H1 (cell line): ENCODE measurements at regions not wholly inside any gene's neighbourhood (a gene's known extent, or its start where the extent isn't known, plus 50 kb on each side); places are given as distances from the start of the nearest gene placed in this dataset.

Experiments used
- CTCF ChIA-PET: fragments of 300-600 bp; sonication (Branson Sonifier 250); formaldehyde crosslinking; loops from one replicate; lab custom pipeline; 2021; ENCODE audit not compliant: partially characterized antibody; lab: Charles Lee
- POLR2A ChIA-PET: fragments of 300-600 bp; sonication (Branson Sonifier 250); formaldehyde crosslinking; loops from one replicate; lab custom pipeline; 2021; ENCODE audit warnings: inconsistent platforms; ENCODE audit not compliant: partially characterized antibody; lab: Charles Lee
- DNase-seq, 2 experiments: peaks; one replicate each; pipeline versions ENCODE4 v3.0.0 to v3.0.0-alpha.2; 2010 to 2022; ENCODE audit warnings: low spot score in 2 of 2, low read depth in 1 of 2, mixed read lengths in 1 of 2
- FAIRE-seq: peaks from 2 replicates; lab custom pipeline; 2011; peaks lifted over from hg19 to GRCh38; lab: Jason Lieb, UNC
- H2AFZ ChIP-seq: 2 replicates; pipeline ENCODE4 v1.8.1; 2012; ENCODE audit warnings: low read length, inconsistent platforms
- H2AK5ac ChIP-seq: 2 replicates; pipeline ENCODE4 v1.6.1; 2013; ENCODE audit warnings: low read depth, low read length
- H2BK120ac ChIP-seq: replicated peaks from 2 replicates; pipeline ENCODE3; 2013; ENCODE audit warnings: low read depth, low read length, inconsistent platforms
- H2BK12ac ChIP-seq: 2 replicates; pipeline ENCODE4 v1.6.1; 2013; ENCODE audit warnings: low read depth, low read length
- H2BK15ac ChIP-seq: 2 replicates; pipeline ENCODE4 v1.6.1; 2013; ENCODE audit warnings: low read length
- H2BK20ac ChIP-seq: 2 replicates; pipeline ENCODE4 v1.6.1; 2013; ENCODE audit warnings: low read length
- H2BK5ac ChIP-seq: 2 replicates; pipeline ENCODE4 v1.6.1; 2013; ENCODE audit warnings: low read depth, low read length
- H3K14ac ChIP-seq: 2 replicates; pipeline ENCODE4 v1.6.1; 2013; ENCODE audit warnings: inconsistent platforms; ENCODE audit not compliant: insufficient read length
- H3K18ac ChIP-seq: 2 replicates; pipeline ENCODE4 v1.6.1; 2013; ENCODE audit warnings: low read length; ENCODE audit errors: extremely low read depth
- H3K23ac ChIP-seq: 2 replicates; pipeline ENCODE4 v1.6.1; 2013; ENCODE audit warnings: inconsistent platforms; ENCODE audit not compliant: insufficient read length
- H3K23me2 ChIP-seq: 2 replicates; pipeline ENCODE4 v1.6.1; 2013; ENCODE audit warnings: low read depth, low read length
- H3K27ac ChIP-seq: 2 replicates; pipeline ENCODE4 v1.6.1; 2011; ENCODE audit warnings: low read depth, low read length, inconsistent platforms
- H3K27me3 ChIP-seq, 4 experiments: replicated peaks in 1 of 4; 1 replicate in 1 of 4; 2 replicates in 3 of 4; pipeline versions ENCODE4 v1.6.1 to v1.8.1; 2011 to 2013; ENCODE audit warnings: low read length in 3 of 4, mild to moderate bottlenecking in 3 of 4, inconsistent platforms in 2 of 4, mixed read lengths in 2 of 4, moderate library complexity in 1 of 4; ENCODE audit not compliant: control insufficient read depth in 3 of 4, insufficient read depth in 3 of 4; ENCODE audit errors: extremely low read depth in 1 of 4
- H3K36me3 ChIP-seq, 4 experiments: 2 replicates each; pipeline versions ENCODE4 v1.6.1 to v1.8.1; 2011 to 2013; ENCODE audit warnings: mild to moderate bottlenecking in 4 of 4, low read length in 3 of 4, moderate library complexity in 2 of 4, control low read depth in 1 of 4, inconsistent platforms in 1 of 4; ENCODE audit not compliant: insufficient read depth in 4 of 4, control insufficient read depth in 2 of 4
- H3K4ac ChIP-seq: replicated peaks from 2 replicates; pipeline ENCODE3; 2013; ENCODE audit warnings: low read length, low read depth, mixed read lengths, inconsistent platforms; ENCODE audit not compliant: insufficient read length
- H3K4me1 ChIP-seq, 4 experiments: replicated peaks in 1 of 4; 1 replicate in 1 of 4; 2 replicates in 3 of 4; pipeline versions ENCODE4 v1.6.1 to v1.8.1; 2011 to 2013; ENCODE audit warnings: low read length in 3 of 4, inconsistent platforms in 2 of 4, mixed read lengths in 1 of 4; ENCODE audit not compliant: insufficient read depth in 4 of 4, control insufficient read depth in 3 of 4
- H3K4me2 ChIP-seq, 2 experiments: 2 replicates each; pipeline versions ENCODE4 v1.6.1 to v1.8.1; 2011 to 2013; ENCODE audit warnings: low read depth in 2 of 2, low read length in 2 of 2, control low read depth in 1 of 2, inconsistent platforms in 1 of 2, mild to moderate bottlenecking in 1 of 2; ENCODE audit not compliant: insufficient read depth in 1 of 2
- H3K4me3 ChIP-seq, 4 experiments: fragments of 200-600, 300-600 bp in 1 of 4; sonication (generic), shearing (Covaris generic), sonication (Bioruptor Twin) in 1 of 4; 2 replicates each; pipeline versions ENCODE4 v1.5.1 to v1.8.1; 2011 to 2016; ENCODE audit warnings: low read length in 4 of 4, low read depth in 3 of 4, control low read depth in 2 of 4, inconsistent platforms in 2 of 4, mild to moderate bottlenecking in 2 of 4, mixed read lengths in 1 of 4, moderate library complexity in 1 of 4; ENCODE audit not compliant: insufficient read depth in 2 of 4; ENCODE audit errors: extremely low read depth in 1 of 4
- H3K56ac ChIP-seq: replicated peaks from 2 replicates; pipeline ENCODE3; 2013; ENCODE audit warnings: low read depth, mild to moderate bottlenecking, mixed read lengths, low read length, inconsistent platforms; ENCODE audit not compliant: insufficient read length
- H3K79me1 ChIP-seq: 2 replicates; pipeline ENCODE4 v1.6.1; 2013; ENCODE audit warnings: low read depth, low read length, control low read depth
- H3K79me2 ChIP-seq, 2 experiments: 2 replicates each; pipeline versions ENCODE4 v1.6.1 to v1.8.1; 2012 to 2013; ENCODE audit warnings: low read length in 2 of 2, mild to moderate bottlenecking in 2 of 2, inconsistent platforms in 1 of 2; ENCODE audit not compliant: insufficient read depth in 2 of 2, control insufficient read depth in 1 of 2
- H3K9ac ChIP-seq, 4 experiments: replicated peaks in 1 of 4; 1 replicate in 1 of 4; 2 replicates in 3 of 4; pipeline versions ENCODE4 v1.6.1 to v1.8.1; 2011 to 2013; ENCODE audit warnings: low read depth in 3 of 4, low read length in 3 of 4, control low read depth in 2 of 4, mild to moderate bottlenecking in 2 of 4, moderate library complexity in 2 of 4, inconsistent platforms in 1 of 4; ENCODE audit errors: extremely low read depth in 1 of 4
- H3K9me3 ChIP-seq, 2 experiments: 2 replicates each; pipeline versions ENCODE4 v1.6.1 to v1.8.1; 2012 to 2013; ENCODE audit warnings: mild to moderate bottlenecking in 2 of 2, moderate library complexity in 2 of 2, control low read depth in 1 of 2, inconsistent platforms in 1 of 2, low read depth in 1 of 2, low read length in 1 of 2, mixed read lengths in 1 of 2; ENCODE audit not compliant: insufficient read depth in 2 of 2
- H4K20me1 ChIP-seq, 2 experiments: replicated peaks in 1 of 2; 2 replicates each; pipeline versions ENCODE3 to v1.8.1; 2011 to 2013; ENCODE audit warnings: inconsistent platforms in 2 of 2, low read length in 2 of 2, mild to moderate bottlenecking in 1 of 2; ENCODE audit not compliant: insufficient read depth in 2 of 2, control insufficient read depth in 1 of 2
- H4K5ac ChIP-seq: 2 replicates; pipeline ENCODE4 v1.6.1; 2013; ENCODE audit warnings: low read length, low read depth, mixed read lengths, inconsistent platforms; ENCODE audit not compliant: insufficient read length
- H4K8ac ChIP-seq: 2 replicates; pipeline ENCODE4 v1.8.0; 2013; ENCODE audit warnings: mild to moderate bottlenecking, moderate library complexity, low read length, inconsistent platforms; ENCODE audit not compliant: insufficient read depth; ENCODE audit errors: extremely low read depth
- H4K91ac ChIP-seq: replicated peaks from 2 replicates; pipeline ENCODE3; 2013; ENCODE audit warnings: low read length, mixed read lengths, inconsistent platforms; ENCODE audit not compliant: insufficient read length
- BRCA1 ChIP-seq: IDR thresholded peaks from 2 replicates; pipeline ENCODE4 v1.6.1; 2012; ENCODE audit warnings: low read depth, low read length, improper control_type of control experiment
- EZH2 ChIP-seq: fragments of 200-600 bp; sonication (generic); IDR thresholded peaks from 2 replicates; pipeline ENCODE4 v1.7.1; 2012; ENCODE audit warnings: low read depth, mild to moderate bottlenecking, moderate library complexity, low read length, inconsistent platforms; ENCODE audit not compliant: severe bottlenecking
- GABPA ChIP-seq: IDR thresholded peaks from 2 replicates; pipeline ENCODE4 v1.6.1; 2011; ENCODE audit warnings: mild to moderate bottlenecking, low read length, moderate library complexity, borderline replicate concordance; ENCODE audit not compliant: insufficient read depth
- HDAC6 ChIP-seq: IDR thresholded peaks from one replicate; pipeline ENCODE4 v1.7.1; 2012; ENCODE audit warnings: low read depth, mild to moderate bottlenecking, inconsistent platforms, low read length, moderate library complexity
- NRF1 ChIP-seq: IDR thresholded peaks from 2 replicates; pipeline ENCODE4 v1.6.1; 2011; ENCODE audit warnings: mild to moderate bottlenecking, low read depth, low read length, improper control_type of control experiment
- POLR2AphosphoS5 ChIP-seq: IDR thresholded peaks from 2 replicates; pipeline ENCODE4 v1.6.1; 2011; ENCODE audit warnings: low read depth, low read length
- RBBP5 ChIP-seq: IDR thresholded peaks from 2 replicates; pipeline ENCODE4 v1.7.1; 2012; ENCODE audit warnings: low read depth, mild to moderate bottlenecking, inconsistent platforms, low read length, moderate library complexity, borderline replicate concordance
- RFX5 ChIP-seq: IDR thresholded peaks from 2 replicates; pipeline ENCODE4 v1.6.1; 2011; ENCODE audit warnings: low read depth, low read length, improper control_type of control experiment, borderline replicate concordance
- SIRT6 ChIP-seq: IDR thresholded peaks from one replicate; pipeline ENCODE4 v1.7.1; 2012; ENCODE audit warnings: low read length, inconsistent platforms
- SIX5 ChIP-seq: IDR thresholded peaks from 2 replicates; pipeline ENCODE4 v1.6.1; 2011; ENCODE audit warnings: mild to moderate bottlenecking, low read depth, low read length
- TAF1 ChIP-seq: IDR thresholded peaks from 2 replicates; pipeline ENCODE4 v1.6.1; 2011; ENCODE audit warnings: mild to moderate bottlenecking, low read depth, low read length
- TBP ChIP-seq: IDR thresholded peaks from 2 replicates; pipeline ENCODE4 v1.6.1; 2011; ENCODE audit warnings: low read depth, low read length, improper control_type of control experiment
- TCF12 ChIP-seq: IDR thresholded peaks from 2 replicates; pipeline ENCODE4 v1.6.1; 2011; ENCODE audit warnings: low read depth, mild to moderate bottlenecking, low read length
- TEAD4 ChIP-seq: IDR thresholded peaks from 2 replicates; pipeline ENCODE4 v1.6.1; 2012; ENCODE audit warnings: low read depth, low read length, inconsistent platforms, mixed read lengths
- YY1 ChIP-seq: IDR thresholded peaks from 2 replicates; pipeline ENCODE4 v1.6.1; 2011; ENCODE audit warnings: low read depth, mild to moderate bottlenecking, low read length
- WGBS, 2 experiments: shearing (Covaris generic) in 1 of 2; methylation state at CpG; one replicate each; pipeline versions ENCODE4 v1.1.6 to v1.1.7; 2013 to 2015; ENCODE audit warnings: low lambda C conversion rate in 2 of 2, mixed read lengths in 2 of 2, inconsistent platforms in 1 of 2, low coverage in 1 of 2, missing lambda C conversion rate in 1 of 2; ENCODE audit not compliant: insufficient replicate concordance in 2 of 2, insufficient coverage in 1 of 2, insufficient read length in 1 of 2; ENCODE audit errors: extremely low coverage in 1 of 2, missing lambda C conversion rate in 1 of 2; 5-methylcytosine and 5-hydroxymethylcytosine counted together
- TF ChIP-seq, protein P1 (sequence below): IDR thresholded peaks from 2 replicates; pipeline ENCODE4 v1.6.1; 2011; ENCODE audit warnings: low read length, improper control_type of control experiment

DNA sequence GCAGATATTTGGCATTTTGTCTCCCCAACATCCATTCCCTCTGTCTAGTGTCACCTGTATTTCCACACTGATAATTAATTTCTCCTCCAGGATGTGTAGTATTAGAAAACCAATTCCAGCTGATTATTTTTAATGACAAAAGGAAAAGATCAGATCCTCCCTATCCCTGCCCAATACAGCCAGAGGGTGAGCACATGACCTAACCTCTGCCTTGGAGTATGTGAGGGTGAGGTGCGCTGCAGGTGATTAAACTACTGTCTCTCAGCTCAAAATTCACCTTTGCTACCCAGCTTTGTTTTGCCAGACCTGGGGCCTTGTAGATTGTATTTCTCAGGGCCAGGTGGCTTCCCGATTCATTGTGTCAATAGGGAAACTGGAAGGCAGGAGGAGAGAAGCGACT, 402.1 kb downstream of the PRELID2 start:
- CTCF ChIA-PET = interaction anchor here (0.8 to 1.0 kb wide), 3 partner anchors 11 to 195 kb away, joined by 3 read pairs; no protein-coding TSS in a partner anchor
- no peak for FAIRE-seq
- Histone ChIP-seq H2BK120ac (no peak overlapping the region), H2BK20ac (no peak overlapping the region), H3K14ac (no peak overlapping the region), H2BK5ac (no peak overlapping the region), H2AFZ (no peak overlapping the region), H3K4ac (no peak overlapping the region), H3K18ac (no peak overlapping the region), H3K23me2 (no peaks in the 10 kb centered on the region), H4K5ac (no peak overlapping the region), H3K9ac (no peak overlapping the region), H3K4me1 (no peaks in the 10 kb centered on the region; a peak in 1 of 7 replicates), H4K8ac (no peak overlapping the region), H2BK12ac (no peak overlapping the region), H3K27me3 (no peaks in the 10 kb centered on the region), H2BK15ac (no peak overlapping the region), H3K4me3 (no peak overlapping the region), H3K79me1 (no peaks in the 10 kb centered on the region), H3K27ac (no peak overlapping the region), H3K79me2 (no peaks in the 10 kb centered on the region), H3K4me2 (no peak overlapping the region), H4K91ac (no peak overlapping the region), H3K23ac (no peak overlapping the region), H4K20me1 (no peaks in the 10 kb centered on the region), H3K9me3 (no peaks in the 10 kb centered on the region), H3K36me3 (no peaks in the 10 kb centered on the region), H2AK5ac (no peak overlapping the region), H3K56ac (no peak overlapping the region)
- whole genome bisulfite sequencing, 2 experiments = 93% methylated on average over 3 of the region's 3 CpGs; no CpG with 5 or more reads in 1 of the 2 experiments
- no peak for DNase-seq
- POLR2A ChIA-PET = no interaction called here
- TF ChIP-seq TCF12 = no peak
- TF ChIP-seq BRCA1 = no peak
- TF ChIP-seq SIRT6 = no peak
- TF ChIP-seq, protein P1, sequence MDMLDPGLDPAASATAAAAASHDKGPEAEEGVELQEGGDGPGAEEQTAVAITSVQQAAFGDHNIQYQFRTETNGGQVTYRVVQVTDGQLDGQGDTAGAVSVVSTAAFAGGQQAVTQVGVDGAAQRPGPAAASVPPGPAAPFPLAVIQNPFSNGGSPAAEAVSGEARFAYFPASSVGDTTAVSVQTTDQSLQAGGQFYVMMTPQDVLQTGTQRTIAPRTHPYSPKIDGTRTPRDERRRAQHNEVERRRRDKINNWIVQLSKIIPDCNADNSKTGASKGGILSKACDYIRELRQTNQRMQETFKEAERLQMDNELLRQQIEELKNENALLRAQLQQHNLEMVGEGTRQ = no peak
- no peak for TF ChIP-seq TEAD4
- TF ChIP-seq NRF1 = no peak
- no peak for TF ChIP-seq TAF1
- TF ChIP-seq RBBP5 = no peak
- no peak for TF ChIP-seq HDAC6
- no peak for TF ChIP-seq GABPA
- TF ChIP-seq YY1 = no peak
- no peak for TF ChIP-seq EZH2
- no peak for TF ChIP-seq TBP
- TF ChIP-seq SIX5 = no peak
- TF ChIP-seq RFX5 = no peak
- TF ChIP-seq POLR2AphosphoS5 = no peak
